H9 (cell line): ENCODE measurements at regions not wholly inside any gene's neighbourhood (a gene's known extent, or its start where the extent isn't known, plus 50 kb on each side); places are given as distances from the start of the nearest gene placed in this dataset.
A peak's percentile ranks its signal among the peaks of the same experiment; 100 is the strongest.

Experiments
- DNase-seq: peaks from one replicate; pipeline ENCODE4 v3.0.0-alpha.2; 2017
- H2AFZ ChIP-seq: one replicate; pipeline ENCODE4 v1.6.1; 2013; ENCODE audit warnings: mild to moderate bottlenecking, low read length, control low read depth, moderate library complexity
- H2AK5ac ChIP-seq: 2 replicates; pipeline ENCODE4 v1.6.1; 2013; ENCODE audit warnings: low read length, control low read depth, mixed read lengths; ENCODE audit not compliant: insufficient read length
- H2BK120ac ChIP-seq: one replicate; pipeline ENCODE4 v1.6.1; 2013; ENCODE audit warnings: low read depth, mild to moderate bottlenecking, low read length, control low read depth, inconsistent platforms; ENCODE audit not compliant: poor library complexity, severe bottlenecking
- H2BK12ac ChIP-seq: 2 replicates; pipeline ENCODE4 v1.6.1; 2013; ENCODE audit warnings: low read length, control low read depth, mixed read lengths, low read depth; ENCODE audit not compliant: insufficient read length
- H2BK15ac ChIP-seq: 2 replicates; pipeline ENCODE4 v1.6.1; 2013; ENCODE audit warnings: low read depth, low read length, control low read depth
- H2BK20ac ChIP-seq: one replicate; pipeline ENCODE4 v1.6.1; 2013; ENCODE audit warnings: low read depth, mild to moderate bottlenecking, low read length, control low read depth, inconsistent platforms; ENCODE audit not compliant: poor library complexity, severe bottlenecking
- H2BK5ac ChIP-seq: 2 replicates; pipeline ENCODE4 v1.6.1; 2013; ENCODE audit warnings: low read length, control low read depth, mixed read lengths; ENCODE audit not compliant: insufficient read length
- H3K14ac ChIP-seq: 2 replicates; pipeline ENCODE4 v1.6.1; 2013; ENCODE audit warnings: low read length, control low read depth; ENCODE audit not compliant: insufficient read depth
- H3K18ac ChIP-seq: 2 replicates; pipeline ENCODE4 v1.6.1; 2013; ENCODE audit warnings: low read depth, mild to moderate bottlenecking, mixed read lengths, low read length, control low read depth; ENCODE audit not compliant: insufficient read length
- H3K23ac ChIP-seq: 2 replicates; pipeline ENCODE4 v1.6.1; 2013; ENCODE audit warnings: low read length, control low read depth, mixed read lengths, low read depth; ENCODE audit not compliant: insufficient read length
- H3K23me2 ChIP-seq: 2 replicates; pipeline ENCODE4 v1.6.1; 2013; ENCODE audit warnings: low read depth, mild to moderate bottlenecking, mixed read lengths, low read length, control low read depth; ENCODE audit not compliant: insufficient read length, poor library complexity, severe bottlenecking
- H3K27ac ChIP-seq: 2 replicates; pipeline ENCODE4 v1.5.1; 2013; ENCODE audit warnings: low read length, control low read depth, mixed read lengths, low read depth; ENCODE audit not compliant: insufficient read length
- H3K27me3 ChIP-seq: 2 replicates; pipeline ENCODE4 v1.6.1; 2013; ENCODE audit warnings: low read length, control low read depth, inconsistent platforms; ENCODE audit not compliant: insufficient read depth
- H3K4ac ChIP-seq: 2 replicates; pipeline ENCODE4 v1.6.1; 2013; ENCODE audit warnings: low read depth, mild to moderate bottlenecking, control low read depth, inconsistent platforms, low read length, moderate library complexity
- H3K4me1 ChIP-seq: 2 replicates; pipeline ENCODE4 v1.6.1; 2013; ENCODE audit warnings: low read length, control low read depth, inconsistent platforms; ENCODE audit not compliant: insufficient read depth
- H3K4me2 ChIP-seq: 2 replicates; pipeline ENCODE4 v1.6.1; 2013; ENCODE audit warnings: low read length, control low read depth, mixed read lengths; ENCODE audit not compliant: insufficient read length, insufficient read depth
- H3K56ac ChIP-seq: 2 replicates; pipeline ENCODE4 v1.6.1; 2013; ENCODE audit warnings: low read depth, mild to moderate bottlenecking, mixed read lengths, low read length, control low read depth; ENCODE audit not compliant: insufficient read length
- H3K79me1 ChIP-seq: 2 replicates; pipeline ENCODE4 v1.6.1; 2013; ENCODE audit warnings: low read depth, mild to moderate bottlenecking, moderate library complexity, low read length, control low read depth, inconsistent platforms; ENCODE audit not compliant: insufficient read depth, poor library complexity, severe bottlenecking
- H3K79me2 ChIP-seq: 2 replicates; pipeline ENCODE4 v1.6.1; 2013; ENCODE audit warnings: low read length, control low read depth, inconsistent platforms; ENCODE audit not compliant: insufficient read depth
- H3K9ac ChIP-seq: 2 replicates; pipeline ENCODE4 v1.6.1; 2013; ENCODE audit warnings: low read length, control low read depth, mixed read lengths; ENCODE audit not compliant: insufficient read length; ENCODE audit errors: extremely low read depth
- H3K9me3 ChIP-seq: one replicate; pipeline ENCODE4 v1.6.1; 2013; ENCODE audit warnings: low read depth, low read length, inconsistent platforms; ENCODE audit not compliant: control insufficient read depth
- H3T11ph ChIP-seq: one replicate; pipeline ENCODE4 v1.6.1; 2013; ENCODE audit warnings: mild to moderate bottlenecking, low read length, control low read depth, inconsistent platforms
- H4K20me1 ChIP-seq: one replicate; pipeline ENCODE4 v1.6.1; 2013; ENCODE audit not compliant: control insufficient read depth, insufficient read length, insufficient read depth
- H4K5ac ChIP-seq: 2 replicates; pipeline ENCODE4 v1.6.1; 2013; ENCODE audit warnings: low read depth, mild to moderate bottlenecking, mixed read lengths, low read length, control low read depth; ENCODE audit not compliant: insufficient read length
- H4K8ac ChIP-seq: replicated peaks from 2 replicates; pipeline ENCODE4 v1.6.1; 2013; ENCODE audit warnings: low read length, control low read depth, mixed read lengths, low read depth; ENCODE audit not compliant: insufficient read length
- H4K91ac ChIP-seq: 2 replicates; pipeline ENCODE4 v1.6.1; 2013; ENCODE audit warnings: low read depth, mild to moderate bottlenecking, moderate library complexity, mixed read lengths, low read length, control low read depth; ENCODE audit not compliant: insufficient read length
- H3K27ac Mint-ChIP-seq, 3 experiments: 2 replicates in 2 of 3; 3 replicates in 1 of 3; pipeline ENCODE4 v1.8.0; 2020 to 2021; ENCODE audit warnings: mixed read lengths in 3 of 3, mild to moderate bottlenecking in 1 of 3, moderate library complexity in 1 of 3
- H3K27me3 Mint-ChIP-seq: 2 replicates; pipeline ENCODE4 v1.8.0; 2021; ENCODE audit warnings: low read depth, mild to moderate bottlenecking, moderate library complexity, mixed read lengths
- H3K36me3 Mint-ChIP-seq, 3 experiments: 2 replicates in 2 of 3; 3 replicates in 1 of 3; pipeline ENCODE4 v1.8.0; 2020 to 2021; ENCODE audit warnings: low read depth in 3 of 3, mixed read lengths in 3 of 3; ENCODE audit not compliant: insufficient read depth in 1 of 3
- H3K4me1 Mint-ChIP-seq, 2 experiments: 2 replicates each; pipeline ENCODE4 v1.8.0; 2020; ENCODE audit warnings: mixed read lengths in 2 of 2
- H3K4me3 Mint-ChIP-seq, 2 experiments: 2 replicates in 1 of 2; 3 replicates in 1 of 2; pipeline ENCODE4 v1.8.0; 2020 to 2021; ENCODE audit warnings: mild to moderate bottlenecking in 2 of 2, mixed read lengths in 2 of 2, moderate library complexity in 1 of 2
- H3K9me3 Mint-ChIP-seq, 2 experiments: 2 replicates in 1 of 2; 3 replicates in 1 of 2; pipeline ENCODE4 v1.8.0; 2020; ENCODE audit warnings: mild to moderate bottlenecking in 2 of 2, mixed read lengths in 2 of 2, moderate library complexity in 1 of 2
- CTCF ChIP-seq: fragments of 200-600 bp; sonication (generic); conservative IDR thresholded peaks from 3 replicates; pipeline ENCODE4 v1.8.0; 2021; ENCODE audit warnings: antibody characterized with exemption, mild to moderate bottlenecking
- WGBS: extraction: QIAGEN DNeasy Blood & Tissue Kit; methylation state at CpG from one replicate; pipeline ENCODE4 v1.1.7; 2013; ENCODE audit warnings: missing lambda C conversion rate, low lambda C conversion rate, mixed read lengths; ENCODE audit not compliant: insufficient read length; ENCODE audit errors: extremely low coverage; 5-methylcytosine and 5-hydroxymethylcytosine counted together

DNA sequence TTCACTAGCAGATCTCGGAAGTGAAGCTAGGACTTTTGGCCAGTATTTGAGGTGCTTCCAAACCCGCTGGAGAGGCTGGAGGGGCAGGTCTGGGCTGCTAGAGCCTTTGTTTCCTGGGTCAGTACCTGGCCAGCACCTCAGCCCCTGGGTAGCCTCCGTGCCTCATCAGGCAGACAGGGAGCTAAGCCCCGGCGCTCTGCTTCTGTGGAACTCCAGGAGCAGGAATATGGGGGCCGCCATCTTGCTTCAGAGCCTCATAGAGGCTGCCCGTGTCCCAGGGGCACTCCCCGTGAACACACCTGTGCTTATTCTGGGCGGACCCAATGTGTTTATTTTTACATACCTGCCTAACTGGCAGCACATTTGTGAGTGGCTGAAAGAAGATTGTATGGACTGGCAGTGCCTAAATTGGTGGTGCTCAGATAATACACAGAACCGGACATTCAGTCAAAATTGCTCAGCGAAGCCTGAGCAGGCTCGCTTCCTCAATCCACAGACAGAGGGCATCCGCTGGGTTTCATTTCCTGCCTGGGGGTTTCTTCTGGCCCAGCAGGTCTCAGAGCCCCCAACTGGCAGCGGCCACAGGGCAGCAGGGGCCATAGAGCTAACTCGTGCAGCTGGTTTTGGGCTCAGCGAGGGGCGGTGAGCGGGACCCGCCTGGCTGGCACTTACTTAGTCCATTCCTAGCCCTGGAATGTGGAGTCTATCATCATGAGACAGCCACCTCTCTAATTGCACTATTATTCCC lies 176.8 kb upstream of the ALKAL2 start:
- Histone ChIP-seq H3K27ac (no peak overlapping the region), H2BK120ac (no peak overlapping the region), H4K91ac (no peak overlapping the region), H3K4me2 (no peak overlapping the region), H3K79me1 (no peaks in the 10 kb centered on the region), H2AK5ac (no peak overlapping the region), H2BK12ac (no peak overlapping the region), H3K79me2 (no peaks in the 10 kb centered on the region), H3K27me3 (no peaks in the 10 kb centered on the region; the same call in 1 of the 2 replicates), H3K4ac (no peak overlapping the region), H4K20me1 (no peaks in the 10 kb centered on the region), H2BK5ac (no peak overlapping the region), H2BK15ac (no peak overlapping the region), H3K18ac (no peak overlapping the region), H3K4me1 (no peaks in the 10 kb centered on the region), H3K9me3 (no peaks in the 10 kb centered on the region), H2BK20ac (no peak overlapping the region), H4K8ac (no peak overlapping the region), H2AFZ (no peak overlapping the region), H3K23me2 (peaks cover 9% of the 10 kb centered on the region), H3K14ac (no peak overlapping the region), H4K5ac (no peak overlapping the region), H3K9ac (no peak overlapping the region), H3T11ph (no peak overlapping the region), H3K56ac (no peak overlapping the region), H3K23ac (no peak overlapping the region)
- Mint-ChIP-seq H3K4me1 (peaks cover 5 to 6% of the 10 kb centered on the region in 2 experiments), H3K27ac (no peak overlapping the region), H3K36me3 (no peaks in the 10 kb centered on the region; a peak in 2 of 7 replicates), H3K9me3 (peaks cover 0 to 5% of the 10 kb centered on the region in 2 experiments; a peak in 1 of 5 replicates), H3K4me3 (no peak overlapping the region), H3K27me3 (peaks cover 40% of the 10 kb centered on the region)
- DNase-seq, result peak; percentile 25
- WGBS, result no CpG with 5 or more reads among the region's 19 CpGs
- TF ChIP-seq CTCF, result no peak; the same call in 2 of the 3 replicates
